Cardiac septum (tissue), 1 donor: ENCODE measurements at regions not wholly inside any gene's neighbourhood (a gene's known extent, or its start where the extent isn't known, plus 50 kb on each side); places are given as distances from the start of the nearest gene placed in this dataset.

ENCODE experiments used
- DNase-seq: peaks from one replicate; pipeline ENCODE4 v3.0.0-alpha.2; 2020; ENCODE audit warnings: low spot score
- intact Hi-C: fragments of 100-400 bp; cut with DNase I; formaldehyde crosslinking; loops from one replicate; pipeline ENCODE4 v1.14.0; 2022
- donor health status: DM: no; HTN: no; CAD: no.

DNA sequence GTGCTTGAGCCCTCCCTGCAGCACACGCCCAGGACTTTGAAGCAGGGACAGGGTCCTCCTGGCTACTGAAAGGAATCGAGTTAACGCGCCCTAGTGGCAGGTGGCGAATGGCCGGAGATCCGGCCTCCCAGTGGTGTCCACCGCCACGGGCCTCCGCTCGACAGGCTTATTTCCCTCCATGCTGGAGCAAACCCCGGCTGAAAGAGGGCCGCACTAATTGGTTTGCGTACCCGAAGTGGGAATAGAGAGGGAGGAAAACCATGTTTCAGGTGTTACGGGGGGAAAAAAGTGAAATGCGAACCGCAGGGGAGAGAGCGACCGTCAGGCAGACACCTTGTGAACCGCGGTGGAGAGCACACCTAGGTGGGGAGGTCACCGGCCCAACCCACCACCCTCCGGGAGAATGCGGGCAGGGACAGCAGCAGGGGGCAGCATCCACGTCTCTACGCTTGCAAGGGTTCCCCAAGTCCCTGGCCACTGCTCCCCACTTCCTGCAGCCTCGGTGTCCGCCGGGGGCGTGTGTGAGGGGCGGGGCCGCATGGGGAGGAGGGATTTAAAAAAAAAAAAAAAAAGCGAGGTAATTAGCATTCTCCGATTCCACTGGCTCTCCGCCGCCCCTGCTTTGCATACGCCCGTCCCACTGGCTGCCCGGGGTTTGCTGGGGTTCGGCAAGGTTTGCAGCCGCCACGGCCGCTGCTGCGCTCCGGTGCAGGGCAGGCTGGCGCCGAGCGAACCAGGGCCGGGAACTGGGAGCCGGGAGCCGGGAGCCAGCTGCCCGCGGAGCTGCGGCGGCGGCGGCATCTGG, 224.6 kb upstream of the CRY1 start:
- intact Hi-C loops = no loop called here
- DNase-seq = peak; percentile 88

DNA sequence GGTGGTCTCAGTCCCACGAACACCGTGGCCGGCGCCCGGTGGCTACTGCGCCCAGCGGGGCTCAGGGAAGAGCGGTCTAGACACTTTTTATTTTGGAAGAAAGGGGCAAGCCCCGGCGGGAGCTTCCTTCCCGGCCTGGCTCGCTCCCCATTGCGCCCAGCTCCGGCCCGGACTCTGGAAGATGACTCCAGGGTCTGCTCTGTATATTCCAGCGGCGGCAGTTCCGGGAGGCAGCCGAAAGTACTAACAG, 225.1 kb upstream of the CRY1 start:
- intact Hi-C loops = no loop called here
- no peak for DNase-seq

DNA sequence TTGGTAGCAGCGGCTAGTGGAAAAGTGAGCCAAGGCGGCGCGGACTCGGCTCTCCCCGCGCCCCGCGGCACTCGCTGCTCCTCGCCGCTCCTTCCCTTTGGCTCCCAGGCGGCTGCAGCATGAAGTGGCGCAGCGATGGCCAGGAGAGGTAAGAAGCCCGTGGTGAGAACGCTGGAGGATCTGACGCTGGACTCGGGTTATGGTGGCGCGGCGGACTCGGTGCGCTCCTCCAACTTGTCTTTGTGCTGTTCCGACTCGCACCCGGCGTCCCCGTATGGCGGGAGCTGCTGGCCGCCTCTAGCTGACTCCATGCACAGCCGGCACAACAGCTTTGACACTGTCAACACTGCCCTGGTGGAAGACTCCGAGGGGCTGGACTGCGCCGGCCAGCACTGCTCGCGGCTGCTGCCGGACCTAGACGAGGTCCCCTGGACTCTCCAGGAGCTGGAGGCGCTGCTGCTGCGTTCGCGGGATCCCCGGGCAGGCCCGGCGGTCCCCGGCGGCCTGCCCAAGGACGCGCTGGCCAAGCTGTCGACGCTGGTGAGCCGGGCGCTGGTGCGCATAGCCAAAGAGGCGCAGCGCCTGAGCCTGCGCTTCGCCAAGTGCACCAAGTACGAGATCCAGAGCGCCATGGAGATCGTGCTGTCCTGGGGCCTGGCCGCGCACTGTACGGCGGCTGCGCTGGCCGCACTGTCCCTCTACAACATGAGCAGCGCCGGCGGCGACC, 225.6 kb upstream of the CRY1 start:
- intact Hi-C loops = no loop called here
- no peak for DNase-seq

DNA sequence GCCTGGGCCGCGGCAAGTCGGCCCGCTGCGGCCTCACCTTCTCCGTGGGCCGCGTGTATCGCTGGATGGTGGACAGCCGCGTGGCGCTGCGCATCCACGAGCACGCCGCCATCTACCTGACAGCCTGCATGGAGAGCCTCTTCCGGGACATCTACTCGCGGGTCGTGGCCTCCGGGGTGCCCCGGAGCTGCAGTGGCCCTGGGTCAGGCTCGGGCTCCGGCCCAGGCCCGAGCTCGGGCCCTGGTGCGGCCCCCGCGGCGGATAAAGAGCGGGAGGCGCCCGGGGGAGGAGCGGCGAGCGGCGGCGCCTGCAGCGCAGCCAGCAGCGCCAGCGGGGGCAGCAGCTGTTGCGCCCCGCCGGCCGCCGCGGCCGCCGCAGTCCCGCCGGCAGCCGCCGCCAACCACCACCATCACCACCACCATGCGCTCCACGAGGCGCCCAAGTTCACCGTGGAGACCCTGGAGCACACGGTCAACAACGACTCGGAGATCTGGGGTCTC, 226.2 kb upstream of the CRY1 start:
- DNase-seq = no peak
- intact Hi-C loops = no loop called here

- intact Hi-C loops = no loop called here
- no peak for DNase-seq
Observed at GRCh38 chr12:107320033-107320928, 226.9 kb upstream of the CRY1 start.

- intact Hi-C loops = no loop called here
- DNase-seq = no peak
Observed at GRCh38 chr12:107320929-107321631, 227.7 kb upstream of the CRY1 start.

- DNase-seq = no peak
- intact Hi-C loops = no loop called here
Observed at GRCh38 chr12:107322063-107322462, 228.7 kb upstream of the CRY1 start.

DNA sequence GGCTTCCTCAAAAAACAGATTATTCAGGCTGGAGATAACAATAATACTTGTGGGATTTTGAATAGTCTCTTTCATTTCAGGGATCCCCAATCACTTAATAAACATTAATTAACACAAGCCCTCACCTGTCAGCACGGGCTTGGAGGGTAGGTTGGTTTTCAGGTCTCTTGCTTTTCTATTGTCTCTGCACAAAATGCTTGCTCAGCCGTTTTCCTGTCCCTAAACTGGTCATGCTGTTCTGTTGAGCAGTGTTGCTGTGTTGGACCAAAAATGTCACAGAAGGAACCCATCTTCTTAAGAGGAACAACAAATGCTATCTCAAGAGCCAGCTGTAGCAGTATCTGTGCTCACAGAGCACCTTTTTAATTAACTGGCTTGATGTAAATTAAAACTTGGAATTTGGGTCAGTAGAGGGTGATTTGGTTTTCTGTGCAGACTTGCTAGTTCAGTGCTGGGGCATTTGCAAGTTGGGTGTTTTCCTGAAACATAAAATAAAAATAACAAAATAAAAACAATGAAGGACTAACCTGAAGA, 231.8 kb upstream of the CRY1 start:
- intact Hi-C loops = no loop called here
- no peak for DNase-seq

GRCh38 chr12:107326237-107326636, 232.9 kb upstream of the CRY1 start:
- intact Hi-C loops = no loop called here
- DNase-seq = no peak

- no peak for DNase-seq
- intact Hi-C loops = no loop called here
Observed at GRCh38 chr12:107327651-107328182, 234.4 kb upstream of the CRY1 start.

GRCh38 chr12:107328442-107329133, 235.2 kb upstream of the CRY1 start:
- intact Hi-C loops = no loop called here
- DNase-seq = no peak

DNA sequence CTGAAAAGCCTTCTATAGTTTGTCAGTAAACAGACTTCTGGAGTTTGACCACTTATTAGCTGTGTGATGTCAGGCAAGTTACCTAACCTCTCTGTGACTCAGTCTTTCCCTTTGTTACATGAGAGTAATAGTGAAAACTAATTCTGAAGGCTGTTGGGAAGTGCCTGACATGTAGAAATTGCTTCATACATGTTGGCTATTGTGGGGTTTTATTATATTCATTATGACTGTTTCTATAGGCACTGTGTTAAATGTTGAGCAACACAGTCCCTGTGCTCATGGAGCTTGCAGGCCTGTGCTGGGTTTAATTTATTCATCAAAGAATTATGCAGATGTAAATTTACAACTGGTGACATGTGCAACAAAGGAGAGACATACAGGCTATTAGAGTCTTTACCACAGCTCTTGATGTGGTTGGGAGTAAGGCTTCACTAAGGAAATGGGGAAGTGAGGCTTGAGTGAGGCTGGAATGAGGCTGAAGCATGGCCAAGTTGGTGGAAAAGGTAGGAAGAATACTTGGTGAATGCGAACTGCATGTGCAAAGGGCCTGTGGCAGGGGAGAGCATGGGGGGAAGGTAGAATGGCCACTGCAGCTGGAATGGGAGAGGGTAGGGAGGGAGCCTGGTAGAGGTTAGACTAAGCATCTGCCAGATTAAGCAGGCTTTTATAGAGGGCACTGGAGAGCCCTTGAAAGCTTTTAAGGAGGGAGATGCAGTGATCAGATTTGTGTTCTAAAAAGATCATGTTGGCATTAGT, 236.4 kb upstream of the CRY1 start:
- intact Hi-C loops = no loop called here
- no peak for DNase-seq

- intact Hi-C loops = no loop called here
- no peak for DNase-seq
Observed at GRCh38 chr12:107330831-107331431, 237.6 kb upstream of the CRY1 start.

- DNase-seq = no peak
- intact Hi-C loops = no loop called here
Observed at GRCh38 chr12:107331471-107331870, 238.1 kb upstream of the CRY1 start.

DNA sequence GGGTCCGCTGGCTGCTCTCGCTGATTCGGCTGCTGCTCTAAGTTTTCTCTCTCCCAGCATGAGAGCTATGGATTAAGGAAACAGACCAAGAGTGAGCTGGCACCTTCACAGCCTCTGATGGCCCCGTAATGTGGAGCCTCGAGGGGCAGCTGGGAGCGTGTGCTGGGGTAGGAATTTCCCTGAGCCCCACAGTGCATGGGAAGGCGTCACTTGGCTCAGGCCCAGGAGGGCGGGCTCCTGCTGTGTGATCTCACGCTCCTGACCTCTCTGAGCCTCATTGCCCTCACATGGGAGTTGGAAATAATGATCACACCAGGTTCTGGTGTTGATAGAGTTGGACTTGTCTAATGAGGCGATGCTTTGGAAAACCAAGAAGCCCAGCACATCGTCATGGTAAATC, 238.6 kb upstream of the CRY1 start:
- no peak for DNase-seq
- intact Hi-C loops = no loop called here

DNA sequence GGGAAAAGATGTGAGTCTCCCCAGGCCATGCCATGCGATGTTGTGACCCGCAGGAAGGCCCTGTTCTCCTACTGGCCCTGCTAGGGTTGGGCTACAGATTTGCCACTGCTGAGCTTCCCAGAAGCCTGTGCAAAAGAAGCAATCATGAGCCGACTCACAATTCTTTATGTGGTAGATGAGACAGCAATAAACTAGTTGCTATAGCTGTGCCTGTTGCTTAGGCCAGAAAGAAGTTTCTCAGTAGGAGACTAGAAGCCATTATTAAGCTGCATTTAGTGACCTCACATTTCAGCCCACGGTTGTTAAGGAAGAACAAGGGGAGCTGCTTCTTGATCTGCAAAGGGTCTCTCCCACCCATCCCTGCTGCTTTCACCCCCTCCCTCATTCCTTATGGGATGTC, 239.4 kb upstream of the CRY1 start:
- no peak for DNase-seq
- intact Hi-C loops = no loop called here

DNA sequence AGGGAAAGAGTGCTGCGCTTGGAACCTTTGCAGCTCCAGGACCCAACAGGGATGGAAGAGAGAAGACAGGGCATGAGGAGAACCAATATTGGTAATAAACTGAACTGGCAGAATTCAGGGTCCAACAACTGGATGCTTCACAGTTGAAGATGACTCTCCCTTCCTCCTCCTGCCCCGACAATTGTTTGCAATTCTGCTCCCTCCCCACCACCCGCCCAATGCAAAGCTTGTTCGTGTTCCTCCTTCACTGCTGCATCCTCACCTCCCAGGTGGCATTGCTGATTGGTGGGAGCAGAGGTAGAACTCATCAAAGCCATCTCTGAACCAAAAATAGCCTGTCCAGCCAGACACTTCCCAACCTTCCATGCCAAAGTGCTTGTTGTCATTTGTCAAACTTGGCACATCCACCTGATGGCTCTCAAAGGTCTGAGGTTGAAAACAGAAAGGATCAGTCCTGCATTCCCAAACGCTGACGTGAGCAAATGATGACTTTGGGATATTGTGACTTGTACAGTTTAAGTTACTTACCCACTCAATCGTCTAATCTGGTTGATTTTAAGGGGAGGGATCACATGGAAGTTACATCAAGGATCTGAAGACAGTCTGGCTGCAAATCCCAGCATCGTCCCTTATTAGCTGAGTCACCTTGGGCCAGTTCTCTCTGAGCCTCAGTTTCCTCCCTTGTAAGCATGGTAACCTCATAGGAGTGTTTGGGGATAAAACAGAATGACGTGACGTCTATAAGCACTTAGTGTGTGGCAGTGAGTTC, 242.6 kb upstream of the CRY1 start:
- DNase-seq = no peak
- intact Hi-C loops = no loop called here
